Loucy (cell line): ENCODE measurements at regions not wholly inside any gene's neighbourhood (a gene's known extent, or its start where the extent isn't known, plus 50 kb on each side); places are given as distances from the start of the nearest gene placed in this dataset.

ENCODE experiments used
- CTCF ChIP-seq: fragments of 200-600 bp; sonication (generic); conservative IDR thresholded peaks from 2 replicates; pipeline ENCODE4 v1.5.1; 2014; ENCODE audit warnings: mild to moderate bottlenecking, antibody characterized with exemption, low read length
- EZH2phosphoT487 ChIP-seq: fragments of 200-600 bp; IDR thresholded peaks from 2 replicates; pipeline ENCODE4 v1.6.1; 2018; ENCODE audit warnings: antibody characterized with exemption, mild to moderate bottlenecking, moderate library complexity, borderline replicate concordance

- TF ChIP-seq CTCF (no peak), EZH2phosphoT487 (no peak)
Measured at GRCh38 chr7:26993816-26994810, 101.7 kb downstream of the HOXA1 start.
